Endodermal cell (in vitro differentiated cells): ENCODE measurements at regions not wholly inside any gene's neighbourhood (a gene's known extent, or its start where the extent isn't known, plus 50 kb on each side); places are given as distances from the start of the nearest gene placed in this dataset.
A peak's percentile ranks its signal among the peaks of the same experiment; 100 is the strongest.

Source experiments
- DNase-seq: peaks from one replicate; pipeline ENCODE4 v3.0.0-alpha.2; 2017
- H3K27ac ChIP-seq: 2 replicates; pipeline ENCODE4 v1.5.1; 2013; ENCODE audit warnings: mild to moderate bottlenecking, low read depth, low read length, moderate library complexity
- H3K27me3 ChIP-seq: 2 replicates; pipeline ENCODE4 v1.6.1; 2013; ENCODE audit warnings: mild to moderate bottlenecking, low read length, moderate library complexity; ENCODE audit not compliant: insufficient read depth, control insufficient read depth, poor library complexity, severe bottlenecking
- H3K36me3 ChIP-seq: 2 replicates; pipeline ENCODE4 v1.7.0; 2013; ENCODE audit warnings: mild to moderate bottlenecking, low read length, moderate library complexity; ENCODE audit not compliant: control insufficient read depth, insufficient read depth
- H3K4me1 ChIP-seq: one replicate; pipeline ENCODE4 v1.7.0; 2013; ENCODE audit warnings: low read length; ENCODE audit not compliant: control insufficient read depth, insufficient read depth
- H3K4me3 ChIP-seq: 2 replicates; pipeline ENCODE4 v1.5.1; 2013; ENCODE audit warnings: mild to moderate bottlenecking, low read length, moderate library complexity
- H3K9ac ChIP-seq: 2 replicates; pipeline ENCODE4 v1.6.1; 2013; ENCODE audit warnings: mild to moderate bottlenecking, low read length, moderate library complexity; ENCODE audit not compliant: poor library complexity, severe bottlenecking; ENCODE audit errors: extremely low read depth
- H3K9me3 ChIP-seq: 2 replicates; pipeline ENCODE4 v1.6.1; 2013; ENCODE audit warnings: mild to moderate bottlenecking, low read length, moderate library complexity; ENCODE audit not compliant: control insufficient read depth
- H3K27ac Mint-ChIP-seq: 2 replicates; pipeline ENCODE4 v1.8.0; 2020; ENCODE audit warnings: mixed read lengths
- H3K27me3 Mint-ChIP-seq: 2 replicates; pipeline ENCODE4 v1.8.0; 2021; ENCODE audit warnings: mild to moderate bottlenecking, mixed read lengths; ENCODE audit not compliant: insufficient read depth
- H3K36me3 Mint-ChIP-seq: 2 replicates; pipeline ENCODE4 v1.8.0; 2020; ENCODE audit warnings: low read depth, mixed read lengths
- H3K4me1 Mint-ChIP-seq: 2 replicates; pipeline ENCODE4 v1.8.0; 2020; ENCODE audit warnings: mixed read lengths
- H3K4me3 Mint-ChIP-seq: 2 replicates; pipeline ENCODE4 v1.8.0; 2020; ENCODE audit warnings: mild to moderate bottlenecking, moderate library complexity, mixed read lengths
- H3K9me3 Mint-ChIP-seq: 2 replicates; pipeline ENCODE4 v1.8.0; 2020; ENCODE audit warnings: mild to moderate bottlenecking, mixed read lengths
- CTCF ChIP-seq: fragments of 200-600 bp; sonication (generic); conservative IDR thresholded peaks from 2 replicates; pipeline ENCODE4 v1.5.0; 2021; ENCODE audit warnings: antibody characterized with exemption, mild to moderate bottlenecking
- WGBS, 2 experiments: methylation state at CpG; one replicate each; pipeline versions ENCODE4 v1.1.5 to v1.1.7; 2013; ENCODE audit warnings: missing lambda C conversion rate in 2 of 2, mixed read lengths in 1 of 2; ENCODE audit not compliant: insufficient coverage in 1 of 2, insufficient read length in 1 of 2; 5-methylcytosine and 5-hydroxymethylcytosine counted together

- Histone ChIP-seq H3K4me1 (no peaks in the 10 kb centered on the region), H3K27me3 (no peaks in the 10 kb centered on the region), H3K4me3 (no peak overlapping the region), H3K9ac (no peak overlapping the region), H3K27ac (no peak overlapping the region), H3K9me3 (no peaks in the 10 kb centered on the region), H3K36me3 (no peaks in the 10 kb centered on the region)
- no peaks in the 10 kb centered on the region for H3K36me3 Mint-ChIP-seq
- H3K9me3 Mint-ChIP-seq, result no peaks in the 10 kb centered on the region
- no peak overlapping the region for H3K4me3 Mint-ChIP-seq
- no peak overlapping the region for H3K27ac Mint-ChIP-seq
- H3K4me1 Mint-ChIP-seq, result no peaks in the 10 kb centered on the region
- WGBS, 2 experiments, result 95 to 96% methylated on average over 5 of the region's 5 CpGs
- no peak for DNase-seq
- TF ChIP-seq CTCF, result no peak
- H3K27me3 Mint-ChIP-seq, result no peaks in the 10 kb centered on the region
Observed at GRCh38 chr11:87635001-87635400, 540.2 kb downstream of the RAB38 start.

- Histone ChIP-seq H3K9ac (no peak overlapping the region), H3K27ac (peak overlapping the region; percentile 34), H3K9me3 (no peaks in the 10 kb centered on the region), H3K36me3 (no peaks in the 10 kb centered on the region), H3K4me1 (no peaks in the 10 kb centered on the region), H3K4me3 (no peak overlapping the region), H3K27me3 (no peaks in the 10 kb centered on the region)
- no peak overlapping the region for H3K27ac Mint-ChIP-seq
- no peak for TF ChIP-seq CTCF
- no peak for DNase-seq
- no peak overlapping the region for H3K4me3 Mint-ChIP-seq
- H3K9me3 Mint-ChIP-seq, result no peaks in the 10 kb centered on the region
- 80 to 81% methylated on average over 2 to 3 of the region's 3 CpGs for WGBS, 2 experiments
- H3K27me3 Mint-ChIP-seq, result no peaks in the 10 kb centered on the region
- no peaks in the 10 kb centered on the region for H3K4me1 Mint-ChIP-seq
- no peaks in the 10 kb centered on the region for H3K36me3 Mint-ChIP-seq
Observed at GRCh38 chr11:87634331-87634730, 540.9 kb downstream of the RAB38 start.

- H3K27ac Mint-ChIP-seq, result no peak overlapping the region
- no peak overlapping the region for H3K4me3 ChIP-seq
- peaks cover 14% of the 10 kb centered on the region for H3K9me3 Mint-ChIP-seq
- no peaks in the 10 kb centered on the region for H3K27me3 Mint-ChIP-seq
- no peak overlapping the region for H3K27ac ChIP-seq
- TF ChIP-seq CTCF, result no peak
- H3K4me3 Mint-ChIP-seq, result no peak overlapping the region
- no peak overlapping the region for H3K9ac ChIP-seq
- peaks cover 2% of the 10 kb centered on the region for H3K4me1 Mint-ChIP-seq
- DNase-seq, result no peak
- H3K9me3 ChIP-seq, result no peaks in the 10 kb centered on the region
- no peaks in the 10 kb centered on the region for H3K36me3 Mint-ChIP-seq
- no peaks in the 10 kb centered on the region for H3K36me3 ChIP-seq
- no peaks in the 10 kb centered on the region for H3K27me3 ChIP-seq
- no peaks in the 10 kb centered on the region for H3K4me1 ChIP-seq
Observed at GRCh38 chr11:87628957-87629356, 546.3 kb downstream of the RAB38 start.
